Lung (tissue), 11 donors: ENCODE measurements at regions not wholly inside any gene's neighbourhood (a gene's known extent, or its start where the extent isn't known, plus 50 kb on each side); places are given as distances from the start of the nearest gene placed in this dataset.
A peak's percentile ranks its signal among the peaks of the same experiment; 100 is the strongest.

Source experiments
- ATAC-seq: fragments of 200-7000 bp; cut with Tn5 transposase; one replicate; pipeline ENCODE4 v1.9.1; 2020; ENCODE audit warnings: moderate number of reproducible peaks; ENCODE audit not compliant: insufficient read depth, low FRiP score
- DNase-seq, 3 donors: peaks; one replicate each; pipeline ENCODE4 v3.0.0-alpha.2; 2013 to 2017
- H3K27ac ChIP-seq, 2 donors: one replicate each; pipeline ENCODE4 v1.5.1; 2013; ENCODE audit warnings: mild to moderate bottlenecking in 2 of 2, moderate library complexity in 2 of 2, control low read depth in 1 of 2, inconsistent platforms in 1 of 2, low read depth in 1 of 2, low read length in 1 of 2
- H3K27me3 ChIP-seq, 3 donors: one replicate each; pipeline ENCODE4 v1.5.1; 2013; ENCODE audit warnings: low read length in 2 of 3; ENCODE audit not compliant: control insufficient read depth in 3 of 3, insufficient read depth in 3 of 3
- H3K36me3 ChIP-seq, 4 donors: one replicate each; pipeline ENCODE4 v1.5.1; 2013; ENCODE audit warnings: low read length in 4 of 4, mild to moderate bottlenecking in 1 of 4, moderate library complexity in 1 of 4; ENCODE audit not compliant: control insufficient read depth in 4 of 4, insufficient read depth in 4 of 4
- H3K4me1 ChIP-seq, 5 donors: one replicate each; pipeline ENCODE4 v1.5.1; 2013; ENCODE audit warnings: low read length in 5 of 5, mild to moderate bottlenecking in 2 of 5, moderate library complexity in 1 of 5; ENCODE audit not compliant: control insufficient read depth in 5 of 5, insufficient read depth in 5 of 5
- H3K4me3 ChIP-seq: one replicate; pipeline ENCODE4 v1.5.1; 2013; ENCODE audit warnings: mild to moderate bottlenecking, control low read depth, moderate library complexity
- H3K9ac ChIP-seq, 2 donors: one replicate each; pipeline ENCODE4 v1.5.1; 2013; ENCODE audit warnings: low read length in 2 of 2, control low read depth in 1 of 2; ENCODE audit not compliant: insufficient read depth in 1 of 2
- H3K9me3 ChIP-seq, 4 donors: one replicate each; pipeline ENCODE4 v1.5.1; 2013; ENCODE audit warnings: low read length in 3 of 4, mild to moderate bottlenecking in 1 of 4, moderate library complexity in 1 of 4; ENCODE audit not compliant: control insufficient read depth in 4 of 4, insufficient read depth in 3 of 4
- WGBS, 2 donors: extraction: QIAGEN DNeasy Blood & Tissue Kit; methylation state at CpG; one replicate each; pipeline ENCODE4 v1.1.7; 2013; 5-methylcytosine and 5-hydroxymethylcytosine counted together
- TF ChIP-seq, protein P1 (sequence below): IDR thresholded peaks from 2 replicates; pipeline ENCODE4 v1.5.1; 2012; ENCODE audit warnings: mild to moderate bottlenecking; ENCODE audit errors: control extremely low read depth, extremely low read depth
- donor health status: control.
- donor health status: control.
- donor health status: Bipolar disorder and iron deficiency.
- donor health status: healthy.
- donor health status: DM: yes; HTN: yes; CAD: no.

GRCh38 chrX:88586317-88586716 is 160.7 kb upstream of the CPXCR1 start:
- TF ChIP-seq, protein P1, sequence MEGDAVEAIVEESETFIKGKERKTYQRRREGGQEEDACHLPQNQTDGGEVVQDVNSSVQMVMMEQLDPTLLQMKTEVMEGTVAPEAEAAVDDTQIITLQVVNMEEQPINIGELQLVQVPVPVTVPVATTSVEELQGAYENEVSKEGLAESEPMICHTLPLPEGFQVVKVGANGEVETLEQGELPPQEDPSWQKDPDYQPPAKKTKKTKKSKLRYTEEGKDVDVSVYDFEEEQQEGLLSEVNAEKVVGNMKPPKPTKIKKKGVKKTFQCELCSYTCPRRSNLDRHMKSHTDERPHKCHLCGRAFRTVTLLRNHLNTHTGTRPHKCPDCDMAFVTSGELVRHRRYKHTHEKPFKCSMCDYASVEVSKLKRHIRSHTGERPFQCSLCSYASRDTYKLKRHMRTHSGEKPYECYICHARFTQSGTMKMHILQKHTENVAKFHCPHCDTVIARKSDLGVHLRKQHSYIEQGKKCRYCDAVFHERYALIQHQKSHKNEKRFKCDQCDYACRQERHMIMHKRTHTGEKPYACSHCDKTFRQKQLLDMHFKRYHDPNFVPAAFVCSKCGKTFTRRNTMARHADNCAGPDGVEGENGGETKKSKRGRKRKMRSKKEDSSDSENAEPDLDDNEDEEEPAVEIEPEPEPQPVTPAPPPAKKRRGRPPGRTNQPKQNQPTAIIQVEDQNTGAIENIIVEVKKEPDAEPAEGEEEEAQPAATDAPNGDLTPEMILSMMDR, result no peak
- Histone ChIP-seq H3K4me1 (no peaks in the 10 kb centered on the region), H3K9ac (no peak overlapping the region), H3K4me3 (no peak overlapping the region), H3K27me3 (no peaks in the 10 kb centered on the region), H3K36me3 (no peaks in the 10 kb centered on the region), H3K9me3 (peaks cover 0 to 8% (median 0%) of the 10 kb centered on the region in 4 donors), H3K27ac (no peak overlapping the region)
- DNase-seq, result no peak
- ATAC-seq, result no peak

- Histone ChIP-seq H3K27me3 (no peaks in the 10 kb centered on the region), H3K36me3 (no peaks in the 10 kb centered on the region), H3K9ac (no peak overlapping the region), H3K4me3 (no peak overlapping the region), H3K27ac (no peak overlapping the region), H3K9me3 (peaks cover 0 to 3% (median 0%) of the 10 kb centered on the region in 4 donors), H3K4me1 (no peaks in the 10 kb centered on the region)
- TF ChIP-seq, protein P1, result no peak
- DNase-seq, result no peak
- WGBS, 2 donors, result 69 to 100% methylated on average over 3 of the region's 3 CpGs
- ATAC-seq, result no peak
Observed at GRCh38 chrX:88603237-88603636, 143.8 kb upstream of the CPXCR1 start.

DNA sequence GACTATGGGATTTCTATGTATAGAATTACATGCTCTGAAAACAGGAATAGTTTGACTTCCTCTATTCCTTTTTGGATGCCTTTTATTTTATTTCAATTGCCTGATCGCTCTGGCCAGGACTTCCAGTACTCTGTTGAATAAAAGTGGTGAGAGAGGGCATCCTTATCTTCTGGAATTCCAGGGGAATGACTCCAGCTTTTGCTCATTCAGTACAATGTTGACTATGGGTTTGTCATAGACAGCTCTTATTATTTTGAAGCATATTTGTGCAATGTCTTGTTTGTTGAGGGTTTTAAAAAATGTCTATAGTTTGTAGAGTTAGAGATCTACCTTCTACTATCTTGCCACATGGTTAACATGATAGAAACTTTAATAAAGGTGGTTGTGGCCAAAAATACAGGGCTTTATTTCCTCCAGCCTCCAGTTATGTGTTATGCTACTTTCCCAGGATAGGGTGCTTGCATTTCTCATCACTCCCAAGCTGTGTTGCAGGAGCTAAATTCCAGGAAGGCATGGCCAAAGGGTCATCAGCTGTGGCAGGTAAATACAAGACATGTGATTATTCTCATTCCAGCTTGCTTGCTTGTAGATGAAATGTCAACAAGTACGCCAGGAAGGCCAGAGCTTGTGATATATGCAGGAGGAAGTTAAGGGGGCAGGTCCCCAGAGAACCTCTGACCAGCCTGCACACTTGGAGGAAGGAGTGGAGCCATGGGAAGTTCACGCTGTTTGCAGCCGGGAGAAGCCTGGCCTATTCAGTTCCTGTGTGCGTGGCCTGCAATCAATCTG is 142.4 kb upstream of the CPXCR1 start:
- WGBS, 2 donors, result 20 to 34% methylated on average over 5 of the region's 5 CpGs
- no peak for ATAC-seq

More for the DNA sequence above, 142.4 kb upstream of the CPXCR1 start:
- Histone ChIP-seq H3K9me3 (no peaks in the 10 kb centered on the region), H3K27me3 (no peaks in the 10 kb centered on the region), H3K9ac (no peak overlapping the region), H3K4me1 (no peaks in the 10 kb centered on the region), H3K36me3 (no peaks in the 10 kb centered on the region), H3K27ac (no peak overlapping the region), H3K4me3 (no peak overlapping the region)
- DNase-seq, result peak in 2 of 3 donors; percentile 19 to 26
- TF ChIP-seq, protein P1, result no peak
